PC-3 (cell line): ENCODE measurements at regions not wholly inside any gene's neighbourhood (a gene's known extent, or its start where the extent isn't known, plus 50 kb on each side); places are given as distances from the start of the nearest gene placed in this dataset.

Experiments
- ATAC-seq: fragments of 200-7000 bp; cut with Tn5 transposase; 2 replicates; pipeline ENCODE4 v1.9.1; 2020; ENCODE audit warnings: mild to moderate bottlenecking, moderate library complexity
- BruUV-seq: library from RNA; stranded (reverse); fragments of 400-500 nt; replicated peaks from 2 replicates; lab custom pipeline; 2021; lab: Mats Ljungman, UMichigan
- CTCF ChIA-PET: fragments of 300-600 bp; sonication (Branson Sonifier 250); formaldehyde crosslinking; loops from one replicate; lab custom pipeline; 2022; ENCODE audit warnings: antibody characterized with exemption; lab: Charles Lee
- POLR2A ChIA-PET: fragments of 300-600 bp; sonication (Branson Sonifier 250); formaldehyde crosslinking; loops from one replicate; lab custom pipeline; 2022; ENCODE audit warnings: antibody characterized with exemption; ENCODE audit not compliant: unreplicated experiment; lab: Charles Lee
- DNase-seq: peaks from one replicate; pipeline ENCODE4 v3.0.0-alpha.2; 2015
- H2AFZ ChIP-seq: fragments of 300-600 bp; sonication (generic); 2 replicates; pipeline ENCODE4 v1.6.0; 2016; ENCODE audit warnings: antibody characterized with exemption, low read length
- H3F3A ChIP-seq: fragments of 300-600 bp; sonication (generic); one replicate; pipeline ENCODE4 v1.6.0; 2017; ENCODE audit warnings: antibody characterized with exemption, low read length, control low read depth, mild to moderate bottlenecking; ENCODE audit not compliant: unreplicated experiment
- H3K27ac ChIP-seq: fragments of 300-600 bp; sonication (generic); 2 replicates; pipeline ENCODE4 v1.5.1; 2016; ENCODE audit warnings: mild to moderate bottlenecking, low read length
- H3K27me3 ChIP-seq: fragments of 300-600 bp; sonication (generic); 2 replicates; pipeline ENCODE4 v1.6.1; 2016; ENCODE audit warnings: low read length, mixed read lengths
- H3K36me3 ChIP-seq: fragments of 300-600 bp; sonication (generic); 2 replicates; pipeline ENCODE4 v1.6.1; 2016; ENCODE audit warnings: low read depth, mixed run types, low read length, mixed read lengths
- H3K4me1 ChIP-seq: fragments of 300-600 bp; sonication (generic); 2 replicates; pipeline ENCODE4 v1.5.1; 2016; ENCODE audit warnings: low read length; ENCODE audit not compliant: insufficient read depth
- H3K4me2 ChIP-seq: fragments of 300-600 bp; sonication (generic); 2 replicates; pipeline ENCODE4 v1.6.0; 2016; ENCODE audit warnings: low read length
- H3K4me3 ChIP-seq: fragments of 300-600 bp; sonication (generic); 2 replicates; pipeline ENCODE4 v1.5.1; 2016; ENCODE audit warnings: mild to moderate bottlenecking, low read length, mixed read lengths
- H3K79me2 ChIP-seq: fragments of 300-600 bp; sonication (generic); 2 replicates; pipeline ENCODE4 v1.6.1; 2017; ENCODE audit warnings: low read length, mixed read lengths
- H3K9ac ChIP-seq: fragments of 300-600 bp; sonication (generic); 2 replicates; pipeline ENCODE4 v1.6.0; 2016; ENCODE audit warnings: mild to moderate bottlenecking, low read length
- H3K9me2 ChIP-seq: fragments of 300-600 bp; sonication (generic); replicated peaks from 2 replicates; pipeline ENCODE4 v1.6.1; 2016; ENCODE audit warnings: mixed run types, low read length, mixed read lengths
- H3K9me3 ChIP-seq: fragments of 300-600 bp; sonication (generic); 2 replicates; pipeline ENCODE4 v1.6.1; 2016; ENCODE audit warnings: low read length, mixed read lengths
- H4K20me1 ChIP-seq: fragments of 300-600 bp; sonication (generic); 2 replicates; pipeline ENCODE4 v1.6.1; 2016; ENCODE audit warnings: low read length, mixed read lengths
- EZH2 ChIP-seq: fragments of 300-600 bp; sonication (generic); IDR thresholded peaks from one replicate; pipeline ENCODE4 v1.6.1; 2017; ENCODE audit warnings: antibody characterized with exemption, mild to moderate bottlenecking, low read length; ENCODE audit not compliant: unreplicated experiment
- EZH2phosphoT487 ChIP-seq: fragments of 300-600 bp; sonication (generic); IDR thresholded peaks from 2 replicates; pipeline ENCODE4 v1.6.1; 2018; ENCODE audit warnings: mild to moderate bottlenecking, antibody characterized with exemption, low read length, borderline replicate concordance
- intact Hi-C: fragments of 100-400 bp; cut with micrococcal nuclease; formaldehyde crosslinking; loops from 2 replicates; pipeline ENCODE4 v1.9.0; 2023
- TF ChIP-seq, protein P1 (sequence below): fragments of 300-600 bp; sonication (generic); conservative IDR thresholded peaks from 2 replicates; pipeline ENCODE4 v1.5.1; 2017; ENCODE audit warnings: antibody characterized with exemption, low read depth, mild to moderate bottlenecking, low read length

DNA sequence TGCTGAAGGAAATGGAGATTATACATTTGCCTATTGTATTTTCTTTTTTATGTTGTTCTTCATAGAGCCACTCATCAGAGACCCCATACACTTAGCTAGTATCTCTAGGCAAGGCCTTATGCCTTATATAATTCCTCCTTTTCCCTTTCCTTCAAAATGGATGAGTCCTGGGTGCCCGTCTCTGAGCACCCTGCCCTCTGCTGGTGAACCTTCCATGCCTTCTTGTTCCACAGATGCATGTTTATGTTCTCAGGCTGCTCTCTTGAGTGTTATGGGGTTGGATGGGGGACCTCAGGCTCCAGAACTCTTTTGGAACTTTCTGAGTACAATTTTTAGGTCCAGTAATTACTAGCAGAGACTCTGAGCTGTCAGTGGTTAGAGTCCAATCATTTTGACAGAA, 368.6 kb upstream of the SPRED2 start:
- Histone ChIP-seq H3F3A (no peaks in the 10 kb centered on the region), H3K27me3 (peaks cover 61% of the 10 kb centered on the region), H3K4me3 (no peak overlapping the region), H3K4me1 (no peaks in the 10 kb centered on the region), H3K27ac (no peak overlapping the region), H2AFZ (no peak overlapping the region), H4K20me1 (no peaks in the 10 kb centered on the region), H3K4me2 (no peak overlapping the region), H3K36me3 (no peaks in the 10 kb centered on the region), H3K9ac (no peak overlapping the region), H3K9me2 (no peaks in the 10 kb centered on the region), H3K79me2 (no peaks in the 10 kb centered on the region), H3K9me3 (no peaks in the 10 kb centered on the region)
- no TSS peak for BruUV-seq
- no peak for ATAC-seq
- intact Hi-C loops, result no loop called here
- peak; percentile 36 for DNase-seq
- POLR2A ChIA-PET, result no interaction called here
- TF ChIP-seq, protein P1, sequence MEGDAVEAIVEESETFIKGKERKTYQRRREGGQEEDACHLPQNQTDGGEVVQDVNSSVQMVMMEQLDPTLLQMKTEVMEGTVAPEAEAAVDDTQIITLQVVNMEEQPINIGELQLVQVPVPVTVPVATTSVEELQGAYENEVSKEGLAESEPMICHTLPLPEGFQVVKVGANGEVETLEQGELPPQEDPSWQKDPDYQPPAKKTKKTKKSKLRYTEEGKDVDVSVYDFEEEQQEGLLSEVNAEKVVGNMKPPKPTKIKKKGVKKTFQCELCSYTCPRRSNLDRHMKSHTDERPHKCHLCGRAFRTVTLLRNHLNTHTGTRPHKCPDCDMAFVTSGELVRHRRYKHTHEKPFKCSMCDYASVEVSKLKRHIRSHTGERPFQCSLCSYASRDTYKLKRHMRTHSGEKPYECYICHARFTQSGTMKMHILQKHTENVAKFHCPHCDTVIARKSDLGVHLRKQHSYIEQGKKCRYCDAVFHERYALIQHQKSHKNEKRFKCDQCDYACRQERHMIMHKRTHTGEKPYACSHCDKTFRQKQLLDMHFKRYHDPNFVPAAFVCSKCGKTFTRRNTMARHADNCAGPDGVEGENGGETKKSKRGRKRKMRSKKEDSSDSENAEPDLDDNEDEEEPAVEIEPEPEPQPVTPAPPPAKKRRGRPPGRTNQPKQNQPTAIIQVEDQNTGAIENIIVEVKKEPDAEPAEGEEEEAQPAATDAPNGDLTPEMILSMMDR, result peak; percentile 62
- no peak for TF ChIP-seq EZH2phosphoT487
- CTCF ChIA-PET, result interaction anchor here (0.6 to 1.4 kb wide), 3 partner anchors 54 to 257 kb away, joined by 3 to 9 read pairs (median 4); no protein-coding TSS in a partner anchor

DNA sequence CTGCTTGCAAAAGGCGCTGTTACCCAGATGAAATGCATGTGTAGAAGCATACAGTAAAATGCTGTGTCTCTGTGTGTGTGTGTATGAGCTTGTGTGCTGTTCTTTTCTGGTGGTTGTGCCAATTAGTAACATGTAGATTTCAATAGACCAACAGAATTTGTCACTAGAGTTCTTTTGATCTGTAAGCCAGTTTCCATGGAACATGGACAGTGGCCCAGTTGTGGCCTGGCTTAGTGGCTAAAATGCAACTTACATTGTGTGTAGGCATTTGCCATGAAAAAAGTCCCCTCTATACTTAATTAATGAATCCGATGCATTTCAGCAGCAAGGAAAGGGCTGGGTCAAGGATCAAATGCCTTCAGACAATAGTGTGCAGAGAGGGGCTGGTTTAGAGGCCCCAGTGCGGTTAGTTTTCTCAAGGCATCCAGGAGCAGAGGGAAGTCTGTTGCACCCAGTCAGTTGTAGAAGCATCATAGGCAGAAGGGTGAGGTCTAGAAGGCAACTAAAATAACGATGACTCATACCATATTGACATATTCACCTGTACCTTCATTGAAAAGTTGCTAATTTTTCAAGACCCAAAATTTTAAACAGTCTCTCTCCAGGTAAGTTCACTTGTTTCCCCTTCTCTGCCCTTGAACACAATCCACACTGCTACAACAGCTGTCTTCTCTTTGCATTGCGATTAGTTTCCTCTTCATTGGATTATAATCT, 366.9 kb upstream of the SPRED2 start:
- no peak for TF ChIP-seq EZH2
- TF ChIP-seq EZH2phosphoT487, result no peak
- TF ChIP-seq, protein P1, result no peak
- no peak overlapping the region for H3K4me3 ChIP-seq
- ChIA-PET CTCF (no interaction called here), POLR2A (no interaction called here)
- ATAC-seq (no peak), DNase-seq (no peak)
- no peaks in the 10 kb centered on the region for H3K79me2 ChIP-seq
- no peaks in the 10 kb centered on the region for H3K36me3 ChIP-seq
- H3K4me2 ChIP-seq, result no peak overlapping the region
- no peaks in the 10 kb centered on the region for H3F3A ChIP-seq
- no peak overlapping the region for H2AFZ ChIP-seq
- H3K27ac ChIP-seq, result no peak overlapping the region
- H3K9me2 ChIP-seq, result no peaks in the 10 kb centered on the region
- BruUV-seq, result no TSS peak
- H3K9ac ChIP-seq, result no peak overlapping the region
- peaks cover 59% of the 10 kb centered on the region for H3K27me3 ChIP-seq
- no peaks in the 10 kb centered on the region for H4K20me1 ChIP-seq
- H3K4me1 ChIP-seq, result no peaks in the 10 kb centered on the region
- intact Hi-C loops, result no loop called here
- H3K9me3 ChIP-seq, result no peaks in the 10 kb centered on the region

DNA sequence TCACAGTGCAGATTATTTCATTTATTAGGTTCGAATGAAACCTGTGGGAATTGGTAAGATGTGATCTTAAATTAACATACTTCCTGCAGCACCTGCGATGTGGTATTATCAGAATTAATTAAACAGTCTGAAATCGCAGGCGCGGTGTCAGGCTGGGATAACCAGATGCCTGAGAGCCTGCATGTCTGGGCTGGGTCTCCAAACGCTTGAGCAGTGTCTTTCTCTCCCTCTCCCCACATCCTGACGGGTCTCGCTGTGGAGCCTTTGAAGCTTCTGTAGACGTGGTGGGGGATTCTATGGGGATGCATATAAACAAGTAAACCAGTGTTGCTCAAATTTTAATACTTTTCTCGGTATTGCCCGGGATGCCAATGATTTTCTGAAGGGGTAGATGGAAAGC, 366.2 kb upstream of the SPRED2 start:
- H4K20me1 ChIP-seq, result no peaks in the 10 kb centered on the region
- BruUV-seq, result no TSS peak
- no peak overlapping the region for H3K4me3 ChIP-seq
- H3K79me2 ChIP-seq, result no peaks in the 10 kb centered on the region
- H3K27me3 ChIP-seq, result peaks cover 62% of the 10 kb centered on the region
- no peak for DNase-seq
- no peaks in the 10 kb centered on the region for H3K4me1 ChIP-seq
- no peaks in the 10 kb centered on the region for H3K9me2 ChIP-seq
- H3K9ac ChIP-seq, result no peak overlapping the region
- no peaks in the 10 kb centered on the region for H3F3A ChIP-seq
- no peak for TF ChIP-seq EZH2phosphoT487
- TF ChIP-seq, protein P1, result no peak
- CTCF ChIA-PET, result no interaction called here
- no peaks in the 10 kb centered on the region for H3K36me3 ChIP-seq
- H3K4me2 ChIP-seq, result no peak overlapping the region
- no peak overlapping the region for H3K27ac ChIP-seq
- H3K9me3 ChIP-seq, result no peaks in the 10 kb centered on the region
- H2AFZ ChIP-seq, result no peak overlapping the region
- POLR2A ChIA-PET, result no interaction called here
- intact Hi-C loops, result no loop called here
- ATAC-seq, result no peak
